ENCODE measurements at regions not wholly inside any gene's neighbourhood (a gene's known extent, or its start where the extent isn't known, plus 50 kb on each side); places are given as distances from the start of the nearest gene placed in this dataset.

DNA sequence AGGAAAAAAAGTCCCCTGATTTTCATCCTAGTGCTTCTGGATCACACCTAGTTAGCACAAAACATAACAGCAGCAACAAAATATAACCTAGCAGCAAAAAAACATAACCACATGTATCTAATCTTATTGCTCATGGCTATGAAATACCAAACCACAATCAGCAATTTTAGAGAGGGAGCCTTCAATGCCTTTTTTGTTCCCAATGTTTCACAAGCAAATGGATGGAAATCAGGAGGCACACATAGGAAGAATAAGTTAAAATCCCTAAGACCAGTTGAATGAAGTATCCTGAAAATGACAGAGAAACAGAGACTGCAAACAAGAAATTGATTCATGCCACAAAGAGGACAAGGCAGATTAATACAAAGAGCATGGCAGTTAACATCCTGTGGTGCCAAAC is 361.6 kb downstream of the GPM6A start:
- no peak overlapping the region for H3K18ac ChIP-seq (ENCODE audit: low read length)
- no peak overlapping the region for H3K9ac ChIP-seq (ENCODE audit: low read length)
- peaks cover 5% of the 10 kb centered on the region for H3K9me3 ChIP-seq (ENCODE audit: insufficient read depth, low read depth, low read length)
- H2AK5ac ChIP-seq (ENCODE audit: low read length): no peak overlapping the region
- H3K36me3 ChIP-seq (ENCODE audit: control insufficient read depth in 1 of 2, insufficient read depth in 2 of 2, low read length in 2 of 2): peaks cover 0 to 2% of the 10 kb centered on the region in 2 experiments
- no peak overlapping the region for H3K4ac ChIP-seq (ENCODE audit: low read depth, low read length)
- H3K14ac ChIP-seq (ENCODE audit: low read length): no peak overlapping the region
- H2AFZ ChIP-seq (ENCODE audit: insufficient read depth, low read length, poor library complexity): no peak overlapping the region
- no peak overlapping the region for H2BK120ac ChIP-seq (ENCODE audit: insufficient read depth, low read length, poor library complexity)
- H3K27ac ChIP-seq (ENCODE audit: low read depth, low read length): no peak overlapping the region
- H3K79me1 ChIP-seq (ENCODE audit: low read length): peaks cover 10% of the 10 kb centered on the region
- peak overlapping the region; percentile 20 for H4K91ac ChIP-seq (ENCODE audit: low read depth, low read length)
- H2BK12ac ChIP-seq (ENCODE audit: low read length): no peak overlapping the region
- H3K27me3 ChIP-seq (ENCODE audit: insufficient read depth, low read length): no peaks in the 10 kb centered on the region
- no peak overlapping the region for H3K4me3 ChIP-seq (ENCODE audit: low read depth, low read length)
- no peak overlapping the region for H4K12ac ChIP-seq (ENCODE audit: low read depth, low read length)
- H3K4me2 ChIP-seq (ENCODE audit: low read length): no peak overlapping the region
- H4K8ac ChIP-seq (ENCODE audit: low read depth, low read length): no peak overlapping the region
- H3K4me1 ChIP-seq (ENCODE audit: control insufficient read depth in 1 of 2, insufficient read depth in 2 of 2, low read length in 2 of 2): peaks cover 3 to 6% of the 10 kb centered on the region in 2 experiments
- H3K23ac ChIP-seq (ENCODE audit: low read length): no peak overlapping the region
- H2BK5ac ChIP-seq (ENCODE audit: low read depth, low read length, poor library complexity): no peak overlapping the region
- H3K79me2 ChIP-seq (ENCODE audit: control insufficient read depth, insufficient read depth, low read length, poor library complexity): no peaks in the 10 kb centered on the region
- DNase-seq: no peak

DNA sequence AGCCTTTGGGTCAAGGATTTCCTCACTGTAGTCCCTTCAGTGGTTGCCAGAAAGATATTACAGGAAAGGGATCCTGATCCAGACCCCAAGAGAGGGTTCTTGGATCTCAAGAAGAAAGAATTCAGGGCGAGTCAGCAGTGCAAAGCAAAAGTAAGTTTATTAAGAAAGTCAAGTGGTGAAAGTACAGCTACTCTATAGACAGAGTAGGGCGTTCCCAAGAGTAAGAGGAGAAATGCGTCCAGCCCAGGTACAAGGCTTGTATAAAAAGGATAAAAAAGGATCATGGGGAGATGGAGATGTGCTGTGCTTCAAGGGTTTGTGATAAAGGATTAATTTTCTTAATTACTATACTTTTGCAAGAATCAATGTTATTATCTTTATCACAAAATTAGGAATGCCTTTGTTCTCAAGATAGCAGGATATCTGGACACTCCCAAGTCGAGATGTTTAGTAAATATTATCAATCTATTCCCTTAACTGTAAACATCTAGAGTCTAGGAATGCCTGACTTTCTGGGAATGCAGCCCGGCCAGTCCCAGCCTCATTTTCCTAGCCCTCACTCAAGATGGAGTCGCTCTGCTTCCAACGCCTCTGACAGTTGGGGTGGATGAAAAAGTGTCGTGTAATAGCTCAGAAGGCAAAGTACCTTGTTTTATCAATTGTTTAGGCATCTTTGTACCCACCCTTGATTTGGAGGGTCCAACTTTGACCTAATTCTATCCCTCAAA is 360.7 kb downstream of the GPM6A start:
- H4K8ac ChIP-seq (ENCODE audit: low read depth, low read length): peak overlapping the region; percentile 47
- no peak overlapping the region for H3K4me3 ChIP-seq (ENCODE audit: low read depth, low read length)
- H3K14ac ChIP-seq (ENCODE audit: low read length): peak overlapping the region; percentile 67
- no peaks in the 10 kb centered on the region for H3K79me2 ChIP-seq (ENCODE audit: control insufficient read depth, insufficient read depth, low read length, poor library complexity)
- H3K9me3 ChIP-seq (ENCODE audit: insufficient read depth, low read depth, low read length): peaks cover 5% of the 10 kb centered on the region
- peak overlapping the region; percentile 83 for H2BK120ac ChIP-seq (ENCODE audit: insufficient read depth, low read length, poor library complexity)
- peak overlapping the region; percentile 50 for H3K27ac ChIP-seq (ENCODE audit: low read depth, low read length)
- H2BK12ac ChIP-seq (ENCODE audit: low read length): peak overlapping the region; percentile 85
- no peak overlapping the region for H3K18ac ChIP-seq (ENCODE audit: low read length)
- peak overlapping the region; percentile 20 for H4K91ac ChIP-seq (ENCODE audit: low read depth, low read length)
- peak overlapping the region; percentile 61 for H3K23ac ChIP-seq (ENCODE audit: low read length)
- H4K12ac ChIP-seq (ENCODE audit: low read depth, low read length): no peak overlapping the region
- no peak overlapping the region for H2AFZ ChIP-seq (ENCODE audit: insufficient read depth, low read length, poor library complexity)
- H3K4me1 ChIP-seq (ENCODE audit: control insufficient read depth in 1 of 2, insufficient read depth in 2 of 2, low read length in 2 of 2): peaks cover 3 to 6% of the 10 kb centered on the region in 2 experiments
- peak overlapping the region; percentile 66 for H2BK5ac ChIP-seq (ENCODE audit: low read depth, low read length, poor library complexity)
- H3K79me1 ChIP-seq (ENCODE audit: low read length): peaks cover 8% of the 10 kb centered on the region
- H3K27me3 ChIP-seq (ENCODE audit: insufficient read depth, low read length): no peaks in the 10 kb centered on the region
- H3K36me3 ChIP-seq (ENCODE audit: control insufficient read depth in 1 of 2, insufficient read depth in 2 of 2, low read length in 2 of 2): peaks cover 0 to 2% of the 10 kb centered on the region in 2 experiments
- no CpG with 5 or more reads among the region's 8 CpGs for WGBS (ENCODE audit: extremely low coverage, insufficient coverage, insufficient read length)
- peak overlapping the region; percentile 90 for H2AK5ac ChIP-seq (ENCODE audit: low read length)
- H3K9ac ChIP-seq (ENCODE audit: low read length): no peak overlapping the region
- H3K4ac ChIP-seq (ENCODE audit: low read depth, low read length): no peak overlapping the region
- H3K4me2 ChIP-seq (ENCODE audit: low read length): no peak overlapping the region
- DNase-seq: peak; percentile 80 to 85

DNA sequence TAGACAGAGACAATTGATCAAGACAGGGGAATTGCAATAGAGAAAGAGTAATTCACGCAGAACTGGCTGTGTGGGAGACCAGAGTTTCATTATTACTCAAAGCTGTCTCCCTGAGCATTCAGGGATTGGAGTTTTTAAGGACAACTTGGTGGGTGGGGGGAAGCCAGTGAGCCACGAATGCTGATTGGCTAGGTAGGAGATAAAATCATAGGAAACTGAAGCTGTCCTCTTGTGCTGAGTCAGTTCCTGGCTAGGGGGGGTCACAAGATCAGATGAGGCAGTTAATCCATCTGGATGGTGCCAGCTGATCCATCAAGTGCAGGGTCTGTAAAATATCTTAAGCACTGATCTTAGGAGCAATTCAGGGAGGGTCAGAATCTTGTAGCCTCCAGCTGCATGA is 358.6 kb downstream of the GPM6A start:
- H3K27me3 ChIP-seq (ENCODE audit: insufficient read depth, low read length): no peaks in the 10 kb centered on the region
- H3K18ac ChIP-seq (ENCODE audit: low read length): no peak overlapping the region
- no peak overlapping the region for H2AFZ ChIP-seq (ENCODE audit: insufficient read depth, low read length, poor library complexity)
- peaks cover 5% of the 10 kb centered on the region for H3K9me3 ChIP-seq (ENCODE audit: insufficient read depth, low read depth, low read length)
- DNase-seq: no peak
- peaks cover 13% of the 10 kb centered on the region for H3K79me1 ChIP-seq (ENCODE audit: low read length)
- no peak overlapping the region for H2AK5ac ChIP-seq (ENCODE audit: low read length)
- no peak overlapping the region for H4K91ac ChIP-seq (ENCODE audit: low read depth, low read length)
- H3K23ac ChIP-seq (ENCODE audit: low read length): no peak overlapping the region
- no peak overlapping the region for H3K9ac ChIP-seq (ENCODE audit: low read length)
- WGBS (ENCODE audit: extremely low coverage, insufficient coverage, insufficient read length): no CpG with 5 or more reads among the region's 2 CpGs
- H3K4me3 ChIP-seq (ENCODE audit: low read depth, low read length): no peak overlapping the region
- H4K8ac ChIP-seq (ENCODE audit: low read depth, low read length): no peak overlapping the region
- no peaks in the 10 kb centered on the region for H3K79me2 ChIP-seq (ENCODE audit: control insufficient read depth, insufficient read depth, low read length, poor library complexity)
- H2BK5ac ChIP-seq (ENCODE audit: low read depth, low read length, poor library complexity): peak overlapping the region; percentile 32
- no peak overlapping the region for H2BK12ac ChIP-seq (ENCODE audit: low read length)
- no peak overlapping the region for H3K27ac ChIP-seq (ENCODE audit: low read depth, low read length)
- no peak overlapping the region for H4K12ac ChIP-seq (ENCODE audit: low read depth, low read length)
- no peak overlapping the region for H3K4ac ChIP-seq (ENCODE audit: low read depth, low read length)
- H3K36me3 ChIP-seq (ENCODE audit: control insufficient read depth in 1 of 2, insufficient read depth in 2 of 2, low read length in 2 of 2): peaks cover 0 to 2% of the 10 kb centered on the region in 2 experiments
- no peak overlapping the region for H3K14ac ChIP-seq (ENCODE audit: low read length)
- H3K4me2 ChIP-seq (ENCODE audit: low read length): no peak overlapping the region
- H2BK120ac ChIP-seq (ENCODE audit: insufficient read depth, low read length, poor library complexity): no peak overlapping the region
- H3K4me1 ChIP-seq (ENCODE audit: control insufficient read depth in 1 of 2, insufficient read depth in 2 of 2, low read length in 2 of 2): peaks cover 3 to 10% of the 10 kb centered on the region in 2 experiments

DNA sequence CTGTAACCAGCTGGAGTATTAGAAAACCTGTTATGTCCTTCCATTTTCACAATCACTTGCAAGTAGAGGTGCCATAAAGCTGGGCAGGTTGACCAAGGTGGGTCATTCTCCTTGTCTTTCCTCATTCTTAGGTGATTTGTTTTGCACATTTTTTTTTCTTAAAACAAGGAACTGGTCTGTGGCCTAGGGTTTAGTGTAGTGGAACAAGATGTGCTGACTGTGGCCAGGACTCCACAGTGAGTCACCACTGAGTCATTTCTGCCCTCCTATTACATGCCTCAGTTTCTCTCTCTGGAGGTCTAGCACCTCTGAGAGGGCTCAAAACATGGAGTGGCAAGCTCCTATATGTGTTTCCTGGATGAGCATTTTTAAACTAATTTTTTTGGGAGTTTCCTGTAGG is 355.9 kb downstream of the GPM6A start:
- Histone ChIP-seq H3K4ac (ENCODE audit: low read depth, low read length) (no peak overlapping the region), H2BK5ac (ENCODE audit: low read depth, low read length, poor library complexity) (no peak overlapping the region), H3K14ac (ENCODE audit: low read length) (no peak overlapping the region), H3K23ac (ENCODE audit: low read length) (no peak overlapping the region), H4K8ac (ENCODE audit: low read depth, low read length) (no peak overlapping the region), H2BK12ac (ENCODE audit: low read length) (no peak overlapping the region), H3K9me3 (ENCODE audit: insufficient read depth, low read depth, low read length) (peaks cover 5% of the 10 kb centered on the region), H3K79me2 (ENCODE audit: control insufficient read depth, insufficient read depth, low read length, poor library complexity) (no peaks in the 10 kb centered on the region), H3K18ac (ENCODE audit: low read length) (no peak overlapping the region), H4K12ac (ENCODE audit: low read depth, low read length) (no peak overlapping the region), H3K4me1 (ENCODE audit: control insufficient read depth in 1 of 2, insufficient read depth in 2 of 2, low read length in 2 of 2) (peaks cover under 1 to 7% of the 10 kb centered on the region in 2 experiments), H2BK120ac (ENCODE audit: insufficient read depth, low read length, poor library complexity) (no peak overlapping the region), H2AFZ (ENCODE audit: insufficient read depth, low read length, poor library complexity) (no peak overlapping the region), H3K36me3 (ENCODE audit: control insufficient read depth in 1 of 2, insufficient read depth in 2 of 2, low read length in 2 of 2) (peaks cover 0 to 2% of the 10 kb centered on the region in 2 experiments), H4K91ac (ENCODE audit: low read depth, low read length) (no peak overlapping the region), H3K27me3 (ENCODE audit: insufficient read depth, low read length) (no peaks in the 10 kb centered on the region), H3K27ac (ENCODE audit: low read depth, low read length) (no peak overlapping the region), H3K9ac (ENCODE audit: low read length) (no peak overlapping the region), H3K4me3 (ENCODE audit: low read depth, low read length) (no peak overlapping the region), H3K4me2 (ENCODE audit: low read length) (no peak overlapping the region), H2AK5ac (ENCODE audit: low read length) (no peak overlapping the region), H3K79me1 (ENCODE audit: low read length) (peaks cover 9% of the 10 kb centered on the region)
- peak in 1 of 2 donors; percentile 13 for DNase-seq
